Esophagus muscularis mucosa (tissue), 3 donors: ENCODE measurements at regions not wholly inside any gene's neighbourhood (a gene's known extent, or its start where the extent isn't known, plus 50 kb on each side); places are given as distances from the start of the nearest gene placed in this dataset.

ENCODE experiments used
- CTCF ChIP-seq, 3 experiments: fragments of 200-600 bp in 2 of 3; fragments of 450-650 bp in 1 of 3; sonication (generic) in 2 of 3; IDR thresholded peaks; one replicate each; pipeline ENCODE4 v1.5.1; 2017 to 2019; ENCODE audit warnings: antibody characterized with exemption in 3 of 3, mild to moderate bottlenecking in 2 of 3, moderate library complexity in 1 of 3
- POLR2A ChIP-seq: fragments of 450-650 bp; IDR thresholded peaks from one replicate; pipeline ENCODE4 v1.6.1; 2017; ENCODE audit warnings: antibody characterized with exemption, moderate library complexity, mild to moderate bottlenecking, low read depth
- POLR2AphosphoS5 ChIP-seq, 2 donors: sonication (generic); formaldehyde crosslinking; IDR thresholded peaks; one replicate each; pipeline ENCODE4 v1.6.1; 2017; ENCODE audit warnings: antibody characterized with exemption in 2 of 2

GRCh38 chr2:59888706-59889105, 664.7 kb downstream of the BCL11A start:
- TF ChIP-seq POLR2A: no peak
- TF ChIP-seq CTCF (IDR thresholded peaks at IDR 0.05): no peak
- no peak for TF ChIP-seq POLR2AphosphoS5 (IDR thresholded peaks at IDR 0.05)
